ENCODE measurements at regions not wholly inside any gene's neighbourhood (a gene's known extent, or its start where the extent isn't known, plus 50 kb on each side); places are given as distances from the start of the nearest gene placed in this dataset.

GRCh38 chr10:47192273-47192672, 107.7 kb upstream of the GDF10 start:
- H3K4me3 Mint-ChIP-seq = no peak overlapping the region
- CTCF ChIA-PET = no interaction called here

GRCh38 chr10:47193666-47194065, 106.3 kb upstream of the GDF10 start:
- POLR2A ChIA-PET = no interaction called here
- ATAC-seq (ENCODE audit: low read depth) = no peak
- TF ChIP-seq CTCF (IDR thresholded peaks at IDR 0.05) = no peak
- Mint-ChIP-seq H3K4me3 (no peak overlapping the region), H3K36me3 (ENCODE audit: low read depth) (no peaks in the 10 kb centered on the region), H3K9me3 (no peaks in the 10 kb centered on the region), H3K4me1 (no peaks in the 10 kb centered on the region), H3K27ac (no peak overlapping the region), H3K27me3 (peaks cover 10% of the 10 kb centered on the region)
- no peak for DNase-seq
- intact Hi-C loops (cut with micrococcal nuclease) = no loop called here
- CTCF ChIA-PET = no interaction called here

More at GRCh38 chr10:47192273-47192672, 107.7 kb upstream of the GDF10 start:
- Mint-ChIP-seq H3K4me1 (no peaks in the 10 kb centered on the region), H3K9me3 (no peaks in the 10 kb centered on the region), H3K27me3 (peaks cover 10% of the 10 kb centered on the region), H3K27ac (no peak overlapping the region), H3K36me3 (ENCODE audit: low read depth) (no peaks in the 10 kb centered on the region)
- ATAC-seq (ENCODE audit: low read depth) = no peak
- no peak for DNase-seq
- intact Hi-C loops (cut with micrococcal nuclease) = no loop called here
- POLR2A ChIA-PET = no interaction called here
- TF ChIP-seq CTCF (IDR thresholded peaks at IDR 0.05) = no peak

GRCh38 chr10:47195274-47195885, 104.6 kb upstream of the GDF10 start:
- Mint-ChIP-seq H3K4me1 (no peaks in the 10 kb centered on the region), H3K4me3 (no peak overlapping the region), H3K9me3 (no peaks in the 10 kb centered on the region), H3K27me3 (no peaks in the 10 kb centered on the region), H3K36me3 (ENCODE audit: low read depth) (no peaks in the 10 kb centered on the region), H3K27ac (no peak overlapping the region)
- DNase-seq (no peak), ATAC-seq (ENCODE audit: low read depth) (no peak)
- intact Hi-C loops (cut with micrococcal nuclease) = no loop called here
- POLR2A ChIA-PET = no interaction called here
- CTCF ChIA-PET = no interaction called here
- no peak for TF ChIP-seq CTCF (IDR thresholded peaks at IDR 0.05)

- Mint-ChIP-seq H3K9me3 (peaks cover 2% of the 10 kb centered on the region), H3K36me3 (ENCODE audit: low read depth) (no peaks in the 10 kb centered on the region), H3K27me3 (no peaks in the 10 kb centered on the region), H3K4me3 (no peak overlapping the region), H3K27ac (no peak overlapping the region), H3K4me1 (no peaks in the 10 kb centered on the region)
- POLR2A ChIA-PET = no interaction called here
- DNase-seq (no peak), ATAC-seq (ENCODE audit: low read depth) (no peak)
- no peak for TF ChIP-seq CTCF (IDR thresholded peaks at IDR 0.05)
- CTCF ChIA-PET = no interaction called here
- intact Hi-C loops (cut with micrococcal nuclease) = loop anchor here (2.0 kb wide), 1 partner anchor 32 kb away; no protein-coding TSS in a partner anchor
Measured at GRCh38 chr10:47196691-47197090, 103.3 kb upstream of the GDF10 start.

- intact Hi-C loops (cut with micrococcal nuclease) = no loop called here
- POLR2A ChIA-PET = no interaction called here
- Mint-ChIP-seq H3K9me3 (peaks cover 2% of the 10 kb centered on the region), H3K27ac (no peak overlapping the region), H3K27me3 (no peaks in the 10 kb centered on the region), H3K4me1 (no peaks in the 10 kb centered on the region), H3K36me3 (ENCODE audit: low read depth) (no peaks in the 10 kb centered on the region), H3K4me3 (no peak overlapping the region)
- CTCF ChIA-PET = no interaction called here
- no peak for TF ChIP-seq CTCF (IDR thresholded peaks at IDR 0.05)
- DNase-seq (no peak), ATAC-seq (ENCODE audit: low read depth) (no peak)
Measured at GRCh38 chr10:47198221-47198620, 101.8 kb upstream of the GDF10 start.

Measured in activated B cell treated with CpG ODN at 0.5 μM for 24 hours (primary cell).